C4-2B (cell line): ENCODE measurements at regions not wholly inside any gene's neighbourhood (a gene's known extent, or its start where the extent isn't known, plus 50 kb on each side); places are given as distances from the start of the nearest gene placed in this dataset.

Experiments
- H3K27ac ChIP-seq: fragments of 450-650 bp; 2 replicates; pipeline ENCODE4 v1.5.1; 2017
- ZFX ChIP-seq: fragments of 450-650 bp; IDR thresholded peaks from 2 replicates; pipeline ENCODE4 v1.6.1; 2017
- TF ChIP-seq, protein P1 (sequence below): fragments of 450-650 bp; conservative IDR thresholded peaks from 2 replicates; pipeline ENCODE4 v1.5.1; 2017; ENCODE audit warnings: mild to moderate bottlenecking

DNA sequence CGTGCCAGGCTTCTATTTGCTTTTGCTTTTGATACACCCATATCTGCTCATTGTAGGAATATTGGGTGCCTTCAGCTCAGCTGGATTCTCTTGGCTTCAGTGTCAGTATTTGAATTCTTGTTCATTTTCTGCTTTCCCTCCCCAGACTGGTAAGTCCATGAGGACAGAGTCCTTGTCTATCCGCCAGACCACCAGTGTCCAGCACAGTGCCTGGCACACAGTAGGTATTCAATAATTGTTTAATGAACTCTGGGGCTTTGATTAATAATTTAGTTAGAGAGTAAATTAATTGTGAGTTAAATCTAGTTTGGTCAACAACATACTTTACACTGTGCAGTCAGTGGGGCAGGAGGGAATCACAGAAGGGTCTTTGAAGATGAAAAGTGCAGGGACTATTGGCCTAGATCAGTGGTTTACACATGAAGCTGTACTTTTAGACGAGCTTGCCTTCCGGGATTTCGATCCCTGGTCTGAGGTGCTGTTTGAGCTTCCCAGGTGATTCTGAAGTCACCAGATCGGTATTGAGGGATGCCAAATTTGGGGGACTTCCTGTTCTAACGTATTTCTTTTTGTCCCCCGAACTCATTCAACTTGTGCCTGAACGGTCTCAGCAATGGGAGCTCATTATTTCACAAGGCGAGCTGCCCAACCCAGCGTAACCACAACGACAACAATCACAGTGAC lies 119.1 kb upstream of the JUN start:
- peak overlapping the region; percentile 93 for H3K27ac ChIP-seq
- TF ChIP-seq ZFX, result no peak
- TF ChIP-seq, protein P1, sequence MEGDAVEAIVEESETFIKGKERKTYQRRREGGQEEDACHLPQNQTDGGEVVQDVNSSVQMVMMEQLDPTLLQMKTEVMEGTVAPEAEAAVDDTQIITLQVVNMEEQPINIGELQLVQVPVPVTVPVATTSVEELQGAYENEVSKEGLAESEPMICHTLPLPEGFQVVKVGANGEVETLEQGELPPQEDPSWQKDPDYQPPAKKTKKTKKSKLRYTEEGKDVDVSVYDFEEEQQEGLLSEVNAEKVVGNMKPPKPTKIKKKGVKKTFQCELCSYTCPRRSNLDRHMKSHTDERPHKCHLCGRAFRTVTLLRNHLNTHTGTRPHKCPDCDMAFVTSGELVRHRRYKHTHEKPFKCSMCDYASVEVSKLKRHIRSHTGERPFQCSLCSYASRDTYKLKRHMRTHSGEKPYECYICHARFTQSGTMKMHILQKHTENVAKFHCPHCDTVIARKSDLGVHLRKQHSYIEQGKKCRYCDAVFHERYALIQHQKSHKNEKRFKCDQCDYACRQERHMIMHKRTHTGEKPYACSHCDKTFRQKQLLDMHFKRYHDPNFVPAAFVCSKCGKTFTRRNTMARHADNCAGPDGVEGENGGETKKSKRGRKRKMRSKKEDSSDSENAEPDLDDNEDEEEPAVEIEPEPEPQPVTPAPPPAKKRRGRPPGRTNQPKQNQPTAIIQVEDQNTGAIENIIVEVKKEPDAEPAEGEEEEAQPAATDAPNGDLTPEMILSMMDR, result no peak

DNA sequence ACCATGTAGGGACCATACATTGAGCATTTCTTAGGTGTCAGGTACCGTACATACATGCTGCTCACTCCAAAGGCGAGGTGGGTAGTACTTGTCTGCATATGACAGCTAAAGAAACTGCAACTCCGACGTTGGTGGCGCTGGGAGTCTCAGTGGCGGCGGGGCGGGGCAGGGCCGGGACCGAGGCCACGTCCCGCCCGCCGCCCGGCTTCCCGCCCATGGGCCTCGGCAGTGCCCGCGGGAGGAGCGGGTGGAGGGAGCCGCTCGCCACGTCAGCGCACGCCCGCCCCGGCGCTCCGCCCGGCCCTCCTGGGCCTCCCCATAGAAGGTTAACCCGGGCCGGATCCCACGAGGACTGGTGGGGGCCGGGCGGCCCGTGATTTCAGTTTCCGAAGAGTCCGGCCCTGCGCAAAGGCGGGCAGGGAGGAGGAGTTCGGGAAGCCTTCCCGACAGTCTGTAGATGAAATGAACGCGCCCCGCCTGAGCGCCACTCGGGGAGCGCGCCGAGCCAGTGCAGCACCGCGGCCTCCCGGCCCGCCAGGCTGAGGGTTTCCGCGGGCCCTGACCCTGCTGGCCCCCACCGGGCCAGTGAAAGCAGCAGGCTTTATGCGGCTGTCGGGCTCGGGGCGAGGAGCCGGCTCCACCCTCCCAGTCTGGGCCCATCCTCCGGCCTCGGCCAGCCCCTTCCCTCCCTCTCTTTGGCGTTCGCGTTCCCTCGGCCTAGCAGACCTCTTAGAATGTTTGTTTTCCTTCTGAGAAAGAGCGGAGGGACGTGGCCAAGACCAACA lies 119.9 kb upstream of the JUN start:
- TF ChIP-seq, protein P1, result no peak
- TF ChIP-seq ZFX, result peak; percentile 76
- peak overlapping the region; percentile 93 for H3K27ac ChIP-seq

DNA sequence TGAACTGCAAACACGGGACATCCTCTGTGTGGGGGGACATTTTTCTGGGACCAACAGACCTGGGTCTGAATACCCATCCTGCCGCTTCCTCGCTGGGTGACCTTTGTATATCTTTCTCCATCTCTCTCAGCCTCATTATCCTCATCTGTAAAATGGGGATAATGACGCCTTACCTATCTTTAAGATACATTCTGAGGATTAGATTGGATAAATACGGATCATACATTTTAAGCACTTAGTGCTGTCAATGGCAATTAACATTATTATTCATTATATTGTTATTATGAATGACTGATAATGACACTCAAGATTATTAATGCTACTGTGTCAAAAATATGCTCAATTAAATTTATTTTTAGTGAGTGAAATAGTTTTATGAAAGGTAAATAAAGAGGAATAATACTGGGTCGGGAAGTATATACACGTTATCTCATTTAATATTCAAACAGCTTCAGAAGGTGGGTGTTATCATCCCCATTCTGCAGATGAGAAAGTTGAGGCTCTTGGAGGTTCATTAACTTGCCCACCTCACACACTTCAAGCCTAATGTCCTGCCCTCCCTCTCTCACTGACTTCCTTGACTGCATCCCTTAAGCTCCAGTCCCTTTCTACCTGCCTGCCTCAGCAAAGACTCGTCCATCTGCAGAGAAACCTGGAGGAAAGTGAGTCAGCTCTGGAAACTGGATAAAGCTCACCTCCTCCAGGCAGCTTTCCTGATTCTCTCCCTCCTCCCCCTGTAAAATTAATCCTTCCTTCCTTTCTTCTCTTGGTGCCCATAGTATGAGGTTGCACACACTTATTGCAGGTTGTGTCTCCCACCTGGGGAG lies 120.7 kb upstream of the JUN start:
- TF ChIP-seq, protein P1, result no peak
- no peak for TF ChIP-seq ZFX
- H3K27ac ChIP-seq, result peak overlapping the region; percentile 93

DNA sequence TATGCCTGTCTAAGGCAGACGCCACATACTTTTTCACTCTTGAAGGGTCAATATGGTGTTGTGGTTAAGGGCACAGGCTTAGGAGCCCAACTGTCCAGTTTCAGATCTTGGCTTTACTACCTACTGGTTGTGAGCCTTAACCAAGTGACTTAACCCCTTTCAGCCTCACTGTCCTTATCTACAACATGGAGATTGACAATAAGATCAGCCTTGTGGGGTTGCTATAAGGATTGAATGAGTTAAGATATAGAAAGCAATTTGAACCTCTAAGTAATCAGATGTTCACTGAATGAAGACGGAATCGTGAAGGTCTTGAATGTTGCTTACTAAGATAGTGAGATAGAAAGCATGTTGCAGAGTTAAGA lies 121.3 kb upstream of the JUN start:
- H3K27ac ChIP-seq, result peak overlapping the region; percentile 93; the same call in 1 of the 2 replicates

DNA sequence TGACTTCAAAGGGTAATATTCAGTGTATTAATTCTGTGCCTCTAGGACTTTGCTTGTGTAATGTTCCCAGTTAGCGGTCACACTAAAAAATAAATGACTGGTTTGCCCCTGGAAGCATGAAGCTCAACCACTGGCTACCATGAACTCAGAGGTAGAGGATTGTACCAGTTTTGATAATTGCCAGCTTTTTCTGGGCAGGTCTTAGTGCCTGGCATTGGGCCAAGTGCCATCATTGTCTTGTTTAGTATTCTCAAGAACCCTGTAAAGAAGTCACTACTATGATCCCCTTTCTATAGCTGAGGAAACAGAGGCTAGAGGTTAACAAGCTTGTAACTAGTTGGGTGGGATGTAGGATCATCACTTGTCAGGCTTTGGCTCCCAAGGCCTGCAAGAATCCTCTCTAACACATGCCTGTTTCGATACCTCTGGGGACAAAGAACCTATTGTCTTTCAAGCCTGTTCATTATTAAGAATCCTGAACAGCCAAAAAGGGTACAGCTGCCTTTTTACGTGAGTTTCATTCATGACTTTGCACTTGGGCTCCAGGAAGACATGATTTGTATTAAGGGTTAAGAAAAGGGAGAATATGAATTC lies 121.9 kb upstream of the JUN start:
- TF ChIP-seq, protein P1, result no peak
- no peak for TF ChIP-seq ZFX
- H3K27ac ChIP-seq, result no peak overlapping the region

More for the DNA sequence above, 121.3 kb upstream of the JUN start:
- TF ChIP-seq ZFX, result no peak
- TF ChIP-seq, protein P1, result no peak

DNA sequence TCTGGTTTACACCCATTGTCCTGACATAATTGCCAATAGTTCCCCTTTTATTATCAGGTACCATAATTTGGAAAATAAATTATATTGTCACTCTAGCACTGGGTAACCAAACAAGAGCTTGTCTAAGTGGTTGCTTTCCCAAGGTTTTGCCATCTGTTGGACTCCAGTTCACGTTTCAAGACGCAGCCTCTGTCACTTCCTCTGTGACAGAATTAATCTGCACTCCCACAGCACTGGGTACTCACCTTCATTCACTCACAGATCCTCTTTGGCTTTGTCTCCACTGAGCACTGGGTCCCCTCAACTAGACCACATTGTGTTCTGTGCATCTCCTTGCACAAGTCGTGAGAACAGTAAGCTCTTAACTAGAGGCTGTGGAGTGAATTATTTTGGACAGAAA lies 123.6 kb upstream of the JUN start:
- no peak for TF ChIP-seq ZFX
- TF ChIP-seq, protein P1, result no peak
- no peak overlapping the region for H3K27ac ChIP-seq
